Endothelial cell of umbilical vein (primary cell): ENCODE measurements at regions not wholly inside any gene's neighbourhood (a gene's known extent, or its start where the extent isn't known, plus 50 kb on each side); places are given as distances from the start of the nearest gene placed in this dataset.

Source experiments
- BruUV-seq: library from RNA; stranded (reverse); fragments of 400-500 nt; replicated peaks from 2 replicates; lab custom pipeline; 2021; lab: Mats Ljungman, UMichigan
- CTCF ChIA-PET: fragments of 300-600, 350-600 bp; sonication (Branson Sonifier 250); formaldehyde crosslinking; loops from one replicate; lab custom pipeline; 2021; ENCODE audit warnings: antibody characterized with exemption, inconsistent platforms; lab: Charles Lee
- POLR2A ChIA-PET: fragments of 300-600, 350-600 bp; sonication (Branson Sonifier 250); formaldehyde crosslinking; loops from one replicate; lab custom pipeline; 2021; ENCODE audit warnings: antibody characterized with exemption, inconsistent platforms; lab: Charles Lee
- DNase-seq: peaks from one replicate; pipeline ENCODE4 v3.0.0-alpha.2; 2011; ENCODE audit warnings: low read depth, low spot score
- FAIRE-seq: peaks from 2 replicates; lab custom pipeline; 2011; peaks lifted over from hg19 to GRCh38; lab: Jason Lieb, UNC
- H2AFZ ChIP-seq: 2 replicates; pipeline ENCODE4 v1.6.0; 2012; ENCODE audit warnings: low read depth, low read length, control low read depth, inconsistent platforms
- H3K27ac ChIP-seq: 2 replicates; pipeline ENCODE4 v1.5.1; 2011; ENCODE audit warnings: low read depth, mild to moderate bottlenecking, control low read depth, low read length, moderate library complexity; ENCODE audit not compliant: insufficient read depth
- H3K27me3 ChIP-seq, 2 experiments: 2 replicates each; pipeline versions ENCODE4 v1.6.0 to v1.6.1; 2011; ENCODE audit warnings: low read length in 2 of 2, mixed read lengths in 1 of 2; ENCODE audit not compliant: control insufficient read depth in 2 of 2, insufficient read depth in 2 of 2
- H3K36me3 ChIP-seq, 2 experiments: 2 replicates in 1 of 2; 3 replicates in 1 of 2; pipeline ENCODE4 v1.5.1; 2011; ENCODE audit warnings: low read length in 2 of 2, mild to moderate bottlenecking in 1 of 2, moderate library complexity in 1 of 2; ENCODE audit not compliant: control insufficient read depth in 2 of 2, insufficient read depth in 2 of 2; ENCODE audit errors: extremely low read depth in 1 of 2
- H3K4me1 ChIP-seq: 3 replicates; pipeline ENCODE4 v1.5.1; 2011; ENCODE audit warnings: mild to moderate bottlenecking, low read length; ENCODE audit not compliant: control insufficient read depth, insufficient read depth; ENCODE audit errors: extremely low read depth
- H3K4me2 ChIP-seq: 2 replicates; pipeline ENCODE4 v1.6.1; 2011; ENCODE audit warnings: low read length, control low read depth, mixed read lengths; ENCODE audit not compliant: insufficient read depth
- H3K4me3 ChIP-seq, 3 experiments: fragments of 200-600 bp in 1 of 3; sonication (generic), shearing (Covaris generic) in 1 of 3; replicated peaks in 1 of 3; 2 replicates each; pipeline ENCODE4 v1.5.1; 2011 to 2016; ENCODE audit warnings: control low read depth in 3 of 3, low read length in 3 of 3, mild to moderate bottlenecking in 2 of 3, inconsistent platforms in 1 of 3, low read depth in 1 of 3, moderate library complexity in 1 of 3; ENCODE audit not compliant: insufficient read depth in 1 of 3
- H3K79me2 ChIP-seq: 2 replicates; pipeline ENCODE4 v1.6.0; 2012; ENCODE audit warnings: low read length, inconsistent platforms; ENCODE audit not compliant: control insufficient read depth, insufficient read depth
- H3K9ac ChIP-seq: replicated peaks from 2 replicates; pipeline ENCODE3; 2011; ENCODE audit warnings: low read length, control low read depth; ENCODE audit not compliant: insufficient read depth; ENCODE audit errors: extremely low read depth
- H3K9me1 ChIP-seq: replicated peaks from 3 replicates; pipeline ENCODE4 v1.6.0; 2011; ENCODE audit warnings: mild to moderate bottlenecking, low read length; ENCODE audit not compliant: control insufficient read depth, insufficient read depth; ENCODE audit errors: extremely low read depth
- H3K9me3 ChIP-seq: replicated peaks from 2 replicates; pipeline ENCODE4 v1.5.1; 2012; ENCODE audit warnings: low read length, inconsistent platforms; ENCODE audit not compliant: control insufficient read depth, insufficient read depth
- H4K20me1 ChIP-seq: replicated peaks from 2 replicates; pipeline ENCODE3; 2011; ENCODE audit warnings: mild to moderate bottlenecking, low read length; ENCODE audit not compliant: control insufficient read depth, insufficient read depth; ENCODE audit errors: extremely low read depth
- EZH2 ChIP-seq: IDR thresholded peaks from 2 replicates; pipeline ENCODE4 v1.6.1; 2012; ENCODE audit warnings: borderline replicate concordance, low read depth, mild to moderate bottlenecking, moderate library complexity, low read length, inconsistent platforms; ENCODE audit not compliant: severe bottlenecking
- FOS ChIP-seq: IDR thresholded peaks from 2 replicates; pipeline ENCODE4 v1.6.1; 2011; ENCODE audit warnings: mild to moderate bottlenecking, low read length, moderate library complexity, borderline replicate concordance; ENCODE audit not compliant: insufficient read depth
- GATA2 ChIP-seq: IDR thresholded peaks from 2 replicates; pipeline ENCODE4 v1.7.0; 2011; ENCODE audit warnings: low read depth, mild to moderate bottlenecking, moderate library complexity, mixed read lengths, low read length; ENCODE audit not compliant: insufficient read length, insufficient read depth
- JUN ChIP-seq: IDR thresholded peaks from 2 replicates; pipeline ENCODE4 v1.6.1; 2011; ENCODE audit warnings: borderline replicate concordance, low read depth; ENCODE audit not compliant: insufficient read length, insufficient read depth
- MYC ChIP-seq: IDR thresholded peaks from one replicate; pipeline ENCODE4 v1.6.1; 2011; ENCODE audit warnings: mild to moderate bottlenecking, low read depth, low read length
- POLR2A ChIP-seq: IDR thresholded peaks from 2 replicates; pipeline ENCODE4 v1.6.1; 2012; ENCODE audit warnings: low read depth, mild to moderate bottlenecking, control low read depth, low read length
- POLR2AphosphoS5 ChIP-seq: IDR thresholded peaks from 2 replicates; pipeline ENCODE4 v1.6.1; 2012; ENCODE audit warnings: low read depth, mild to moderate bottlenecking, control low read depth, low read length, moderate library complexity; ENCODE audit not compliant: insufficient read depth
- dilution Hi-C: fragments of 300-500 bp; cut with MboI; formaldehyde crosslinking; loops from one replicate; pipeline ENCODE4 v1.15.0; 2019; ENCODE audit warnings: low sequenced_read_pairs; ENCODE audit not compliant: extremely low pct_ligation_motif_present
- intact Hi-C: fragments of 100-400 bp; cut with micrococcal nuclease; formaldehyde crosslinking; loops from one replicate; pipeline ENCODE4 v1.10.0; 2022
- TF ChIP-seq, protein P1 (sequence below): IDR thresholded peaks from 2 replicates; pipeline ENCODE4 v1.6.1; 2011; ENCODE audit not compliant: insufficient read depth, insufficient read length
- TF ChIP-seq, protein P2 (sequence below), 2 donors: IDR thresholded peaks; 1 replicate in 1 of 2; 2 replicates in 1 of 2; pipeline ENCODE4 v1.5.1; 2011; ENCODE audit warnings: low read length in 2 of 2, mild to moderate bottlenecking in 2 of 2, moderate library complexity in 2 of 2, control low read depth in 1 of 2, inconsistent platforms in 1 of 2, low read depth in 1 of 2; ENCODE audit not compliant: insufficient read depth in 1 of 2; ENCODE audit errors: extremely low read depth in 1 of 2

- dilution Hi-C loops, result no loop called here
- Histone ChIP-seq H3K9me1 (no peaks in the 10 kb centered on the region), H3K9me3 (peaks cover 28% of the 10 kb centered on the region), H3K4me3 (no peak overlapping the region), H3K27me3 (no peaks in the 10 kb centered on the region), H3K36me3 (no peaks in the 10 kb centered on the region), H3K4me1 (no peaks in the 10 kb centered on the region), H3K79me2 (no peaks in the 10 kb centered on the region), H2AFZ (no peak overlapping the region), H4K20me1 (no peaks in the 10 kb centered on the region), H3K4me2 (no peak overlapping the region), H3K9ac (no peak overlapping the region), H3K27ac (no peak overlapping the region)
- TF ChIP-seq POLR2AphosphoS5, result no peak
- TF ChIP-seq GATA2, result no peak
- TF ChIP-seq FOS, result no peak
- no peak for TF ChIP-seq JUN
- TF ChIP-seq EZH2, result no peak
- no peak for TF ChIP-seq POLR2A
- TF ChIP-seq, protein P1, sequence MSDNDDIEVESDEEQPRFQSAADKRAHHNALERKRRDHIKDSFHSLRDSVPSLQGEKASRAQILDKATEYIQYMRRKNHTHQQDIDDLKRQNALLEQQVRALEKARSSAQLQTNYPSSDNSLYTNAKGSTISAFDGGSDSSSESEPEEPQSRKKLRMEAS, result no peak
- TF ChIP-seq, protein P2, sequence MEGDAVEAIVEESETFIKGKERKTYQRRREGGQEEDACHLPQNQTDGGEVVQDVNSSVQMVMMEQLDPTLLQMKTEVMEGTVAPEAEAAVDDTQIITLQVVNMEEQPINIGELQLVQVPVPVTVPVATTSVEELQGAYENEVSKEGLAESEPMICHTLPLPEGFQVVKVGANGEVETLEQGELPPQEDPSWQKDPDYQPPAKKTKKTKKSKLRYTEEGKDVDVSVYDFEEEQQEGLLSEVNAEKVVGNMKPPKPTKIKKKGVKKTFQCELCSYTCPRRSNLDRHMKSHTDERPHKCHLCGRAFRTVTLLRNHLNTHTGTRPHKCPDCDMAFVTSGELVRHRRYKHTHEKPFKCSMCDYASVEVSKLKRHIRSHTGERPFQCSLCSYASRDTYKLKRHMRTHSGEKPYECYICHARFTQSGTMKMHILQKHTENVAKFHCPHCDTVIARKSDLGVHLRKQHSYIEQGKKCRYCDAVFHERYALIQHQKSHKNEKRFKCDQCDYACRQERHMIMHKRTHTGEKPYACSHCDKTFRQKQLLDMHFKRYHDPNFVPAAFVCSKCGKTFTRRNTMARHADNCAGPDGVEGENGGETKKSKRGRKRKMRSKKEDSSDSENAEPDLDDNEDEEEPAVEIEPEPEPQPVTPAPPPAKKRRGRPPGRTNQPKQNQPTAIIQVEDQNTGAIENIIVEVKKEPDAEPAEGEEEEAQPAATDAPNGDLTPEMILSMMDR (IDR thresholded peaks at IDR 0.05; ENCODE audit: extremely low read depth in 1 of 2, insufficient read depth in 1 of 2, low read depth in 1 of 2, low read length in 2 of 2), result no peak
- no peak for TF ChIP-seq MYC
- no TSS peak for BruUV-seq
- ChIA-PET CTCF (no interaction called here), POLR2A (no interaction called here)
- DNase-seq (no peak), FAIRE-seq (no peak)
- intact Hi-C loops, result no loop called here
Measured at GRCh38 chr21:7916329-7917303, 2604.8 kb upstream of the TPTE start.
